COLO668 (cell line): ENCODE measurements at regions not wholly inside any gene's neighbourhood (a gene's known extent, or its start where the extent isn't known, plus 50 kb on each side); places are given as distances from the start of the nearest gene placed in this dataset.

Source experiments
- DNase-seq: peaks from one replicate; lab custom pipeline; 2025; ENCODE audit not compliant: unreplicated experiment; lab: John Stamatoyannopoulos, UW

- DNase-seq, result no peak
Measured at GRCh38 chr6:43951756-43952675, 175.2 kb downstream of the MRPL14 start.

- peak; percentile 39 for DNase-seq
Measured at GRCh38 chr6:43951063-43951755, 176.0 kb downstream of the MRPL14 start.

- DNase-seq, result no peak
Measured at GRCh38 chr6:43950731-43951062, 176.6 kb downstream of the MRPL14 start.

GRCh38 chr6:43950051-43950605 lies 177.1 kb downstream of the MRPL14 start:
- no peak for DNase-seq

- DNase-seq, result no peak
Measured at GRCh38 chr6:43949551-43949991, 177.7 kb downstream of the MRPL14 start.

GRCh38 chr6:43948527-43949485 lies 178.4 kb downstream of the MRPL14 start:
- no peak for DNase-seq

- no peak for DNase-seq
Measured at GRCh38 chr6:43947860-43948259, 177.8 kb downstream of the VEGFA start.

GRCh38 chr6:43946641-43947363 lies 176.8 kb downstream of the VEGFA start:
- DNase-seq, result no peak

- no peak for DNase-seq
Measured at GRCh38 chr6:43945768-43946080, 175.7 kb downstream of the VEGFA start.

- DNase-seq, result no peak
Measured at GRCh38 chr6:43944908-43945767, 175.1 kb downstream of the VEGFA start.

- no peak for DNase-seq
Measured at GRCh38 chr6:43943781-43944250, 173.8 kb downstream of the VEGFA start.

GRCh38 chr6:43943099-43943766 lies 173.2 kb downstream of the VEGFA start:
- DNase-seq, result no peak

GRCh38 chr6:43942616-43943015 lies 172.6 kb downstream of the VEGFA start:
- DNase-seq, result no peak

GRCh38 chr6:43942011-43942442 lies 172.0 kb downstream of the VEGFA start:
- DNase-seq, result no peak

GRCh38 chr6:43941174-43941573 lies 171.2 kb downstream of the VEGFA start:
- no peak for DNase-seq

GRCh38 chr6:43940393-43941087 lies 170.5 kb downstream of the VEGFA start:
- DNase-seq, result no peak

- no peak for DNase-seq
Measured at GRCh38 chr6:43940071-43940392, 170.0 kb downstream of the VEGFA start.
